RWPE2 (cell line): ENCODE measurements at regions not wholly inside any gene's neighbourhood (a gene's known extent, or its start where the extent isn't known, plus 50 kb on each side); places are given as distances from the start of the nearest gene placed in this dataset.

ENCODE experiments used
- ATAC-seq: fragments of 200-7000 bp; cut with Tn5 transposase; 3 replicates; pipeline ENCODE4 v1.9.1; 2021; ENCODE audit warnings: low read depth
- DNase-seq: peaks from one replicate; pipeline ENCODE4 v3.0.0-alpha.2; 2020; ENCODE audit warnings: low spot score
- H3K27ac ChIP-seq: fragments of 450-650 bp; 2 replicates; pipeline ENCODE4 v1.5.1; 2017; ENCODE audit warnings: mild to moderate bottlenecking; ENCODE audit not compliant: poor library complexity, severe bottlenecking
- H3K27me3 ChIP-seq: fragments of 250-450 bp; sonication (Bioruptor Pico); 2 replicates; pipeline ENCODE4 v1.5.1; 2021; ENCODE audit warnings: mild to moderate bottlenecking, moderate library complexity; ENCODE audit not compliant: insufficient read depth, poor library complexity, severe bottlenecking
- H3K36me3 ChIP-seq: fragments of 250-450 bp; sonication (Bioruptor Pico); 2 replicates; pipeline ENCODE4 v1.5.1; 2020; ENCODE audit warnings: low read depth, mild to moderate bottlenecking, moderate library complexity
- H3K4me1 ChIP-seq: fragments of 250-450 bp; sonication (Bioruptor Pico); 2 replicates; pipeline ENCODE4 v1.5.1; 2021; ENCODE audit warnings: mild to moderate bottlenecking, moderate library complexity; ENCODE audit not compliant: insufficient read depth, poor library complexity, severe bottlenecking
- H3K4me3 ChIP-seq: fragments of 250-450 bp; sonication (Bioruptor Pico); 2 replicates; pipeline ENCODE4 v1.5.1; 2021; ENCODE audit warnings: mild to moderate bottlenecking, moderate library complexity; ENCODE audit not compliant: severe bottlenecking
- H3K9me3 ChIP-seq: fragments of 250-450 bp; sonication (Bioruptor Pico); 2 replicates; pipeline ENCODE4 v1.5.1; 2021; ENCODE audit warnings: mild to moderate bottlenecking, moderate library complexity; ENCODE audit not compliant: severe bottlenecking
- TF ChIP-seq, protein P1 (sequence below): fragments of 450-650 bp; IDR thresholded peaks from one replicate; pipeline ENCODE4 v1.5.1; 2017; ENCODE audit warnings: mild to moderate bottlenecking, moderate library complexity; ENCODE audit not compliant: poor library complexity, severe bottlenecking

- ATAC-seq (peak; percentile 66), DNase-seq (no peak)
- TF ChIP-seq, protein P1, sequence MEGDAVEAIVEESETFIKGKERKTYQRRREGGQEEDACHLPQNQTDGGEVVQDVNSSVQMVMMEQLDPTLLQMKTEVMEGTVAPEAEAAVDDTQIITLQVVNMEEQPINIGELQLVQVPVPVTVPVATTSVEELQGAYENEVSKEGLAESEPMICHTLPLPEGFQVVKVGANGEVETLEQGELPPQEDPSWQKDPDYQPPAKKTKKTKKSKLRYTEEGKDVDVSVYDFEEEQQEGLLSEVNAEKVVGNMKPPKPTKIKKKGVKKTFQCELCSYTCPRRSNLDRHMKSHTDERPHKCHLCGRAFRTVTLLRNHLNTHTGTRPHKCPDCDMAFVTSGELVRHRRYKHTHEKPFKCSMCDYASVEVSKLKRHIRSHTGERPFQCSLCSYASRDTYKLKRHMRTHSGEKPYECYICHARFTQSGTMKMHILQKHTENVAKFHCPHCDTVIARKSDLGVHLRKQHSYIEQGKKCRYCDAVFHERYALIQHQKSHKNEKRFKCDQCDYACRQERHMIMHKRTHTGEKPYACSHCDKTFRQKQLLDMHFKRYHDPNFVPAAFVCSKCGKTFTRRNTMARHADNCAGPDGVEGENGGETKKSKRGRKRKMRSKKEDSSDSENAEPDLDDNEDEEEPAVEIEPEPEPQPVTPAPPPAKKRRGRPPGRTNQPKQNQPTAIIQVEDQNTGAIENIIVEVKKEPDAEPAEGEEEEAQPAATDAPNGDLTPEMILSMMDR = no peak
- no peak overlapping the region for H3K4me3 ChIP-seq
- H3K4me1 ChIP-seq = peaks cover 26% of the 10 kb centered on the region
- H3K9me3 ChIP-seq = peaks cover 2% of the 10 kb centered on the region
- no peaks in the 10 kb centered on the region for H3K27me3 ChIP-seq
- no peaks in the 10 kb centered on the region for H3K36me3 ChIP-seq
- peak overlapping the region; percentile 67 for H3K27ac ChIP-seq
These were observed 205.3 kb downstream of the TM2D1 start for GRCh38 chr1:61519631-61520030.

DNA sequence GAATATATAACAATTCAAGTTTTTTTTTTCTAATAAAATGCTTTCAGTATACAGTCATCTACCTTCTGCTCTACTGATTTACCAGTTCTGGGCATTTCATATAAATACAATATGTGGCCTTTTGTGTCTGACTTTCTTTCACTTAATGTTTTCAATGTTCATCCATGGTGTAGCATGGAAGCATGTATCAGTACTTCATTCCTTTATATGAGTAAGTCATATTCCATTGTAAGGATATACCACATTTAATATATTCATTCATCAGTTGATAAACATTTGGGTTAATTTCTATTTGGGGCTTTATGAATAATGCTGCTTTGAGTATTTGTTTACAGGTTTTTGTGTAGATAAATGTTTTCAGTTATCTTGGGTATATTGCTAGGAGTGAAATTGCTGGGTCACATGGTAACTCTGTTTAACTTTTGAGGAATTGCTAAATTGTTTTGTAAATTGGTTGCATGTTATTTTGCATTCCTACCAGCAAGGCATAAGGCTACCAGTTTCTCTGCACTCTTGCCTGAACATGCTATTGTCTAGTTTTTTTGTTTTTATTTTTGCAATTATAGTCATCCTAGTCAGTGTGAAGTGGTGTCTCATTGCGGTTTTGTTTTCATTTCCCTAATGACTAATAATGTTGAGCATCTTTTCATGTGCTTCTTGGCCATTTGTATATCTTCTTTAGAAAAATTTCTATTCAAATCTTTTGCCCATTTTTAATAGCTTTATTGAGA is 206.1 kb downstream of the TM2D1 start:
- Histone ChIP-seq H3K4me3 (no peak overlapping the region), H3K9me3 (peaks cover 2% of the 10 kb centered on the region), H3K27me3 (no peaks in the 10 kb centered on the region), H3K4me1 (peaks cover 26% of the 10 kb centered on the region), H3K36me3 (no peaks in the 10 kb centered on the region), H3K27ac (peak overlapping the region; percentile 67)
- TF ChIP-seq, protein P1 = peak; percentile 47
- DNase-seq (no peak), ATAC-seq (peak; percentile 96)

DNA sequence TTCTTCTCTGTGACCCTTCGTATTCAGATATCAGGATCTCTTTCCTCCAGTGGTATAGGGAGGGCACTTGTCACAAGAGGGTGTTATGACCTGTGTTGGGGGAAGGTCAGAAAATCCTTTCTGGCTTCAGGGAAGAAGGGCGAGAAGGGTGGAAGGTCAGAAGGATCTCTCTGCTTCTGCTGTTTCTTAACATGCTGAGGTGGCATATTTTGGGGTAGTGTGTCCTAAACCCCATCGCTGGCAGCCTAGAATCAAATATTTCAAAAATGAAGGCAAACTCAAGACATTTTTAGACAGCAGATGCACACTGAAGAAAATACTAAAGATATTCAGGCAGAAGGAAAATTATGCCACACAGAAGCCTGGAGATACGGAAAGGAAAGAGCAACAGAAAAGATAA is 207.6 kb downstream of the TM2D1 start:
- H3K27ac ChIP-seq = no peak overlapping the region
- H3K27me3 ChIP-seq = no peaks in the 10 kb centered on the region
- TF ChIP-seq, protein P1 = no peak
- H3K4me1 ChIP-seq = peaks cover 26% of the 10 kb centered on the region
- no peaks in the 10 kb centered on the region for H3K36me3 ChIP-seq
- H3K9me3 ChIP-seq = peaks cover 2% of the 10 kb centered on the region
- no peak overlapping the region for H3K4me3 ChIP-seq
- no peak for ATAC-seq
- no peak for DNase-seq

DNA sequence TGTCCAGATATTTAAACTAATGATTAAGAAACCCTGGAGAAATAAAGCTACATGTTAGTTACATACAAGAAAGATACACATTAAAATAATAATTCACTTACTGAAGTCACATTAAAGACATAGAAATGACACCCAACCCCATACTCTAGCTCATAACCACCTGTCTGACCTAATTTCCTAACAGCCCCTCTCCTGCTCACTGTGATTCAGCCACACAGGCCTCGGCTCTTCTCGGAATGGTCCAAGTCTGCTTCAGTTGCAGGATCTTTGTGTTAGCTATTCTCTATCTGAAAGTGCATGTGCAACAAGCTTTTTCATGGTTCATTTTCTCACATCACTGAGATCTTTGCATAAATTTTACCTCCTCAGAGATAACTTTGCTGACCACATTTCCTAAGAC is 209.8 kb downstream of the TM2D1 start:
- H3K27me3 ChIP-seq = no peaks in the 10 kb centered on the region
- no peak overlapping the region for H3K27ac ChIP-seq
- H3K9me3 ChIP-seq = no peaks in the 10 kb centered on the region
- ATAC-seq (no peak), DNase-seq (no peak)
- no peak overlapping the region for H3K4me3 ChIP-seq
- H3K4me1 ChIP-seq = peaks cover 19% of the 10 kb centered on the region
- no peaks in the 10 kb centered on the region for H3K36me3 ChIP-seq
- TF ChIP-seq, protein P1 = no peak
